Fibroblast of villous mesenchyme (primary cell): ENCODE measurements at regions not wholly inside any gene's neighbourhood (a gene's known extent, or its start where the extent isn't known, plus 50 kb on each side); places are given as distances from the start of the nearest gene placed in this dataset.
"Not testable (repeated sequence)": the region's sequence is repeated elsewhere in the genome, so short reads cannot be mapped to it uniquely, and the experiment has no call there.

ENCODE experiments used
- DNase-seq: peaks from one replicate; pipeline ENCODE4 v3.0.0-alpha.2; 2010; ENCODE audit warnings: low read depth
- H3K4me3 ChIP-seq: 2 replicates; pipeline ENCODE4 v1.5.1; 2011; ENCODE audit warnings: low read depth, mild to moderate bottlenecking, low read length
- TF ChIP-seq, protein P1 (sequence below): IDR thresholded peaks from 2 replicates; pipeline ENCODE4 v1.5.1; 2012; ENCODE audit warnings: low read depth, mild to moderate bottlenecking, low read length; ENCODE audit not compliant: insufficient read depth

GRCh38 chr13:90320664-90321063 is 1026.8 kb upstream of the MIR17HG start:
- DNase-seq = no peak
- H3K4me3 ChIP-seq = no peak overlapping the region
- TF ChIP-seq, protein P1, sequence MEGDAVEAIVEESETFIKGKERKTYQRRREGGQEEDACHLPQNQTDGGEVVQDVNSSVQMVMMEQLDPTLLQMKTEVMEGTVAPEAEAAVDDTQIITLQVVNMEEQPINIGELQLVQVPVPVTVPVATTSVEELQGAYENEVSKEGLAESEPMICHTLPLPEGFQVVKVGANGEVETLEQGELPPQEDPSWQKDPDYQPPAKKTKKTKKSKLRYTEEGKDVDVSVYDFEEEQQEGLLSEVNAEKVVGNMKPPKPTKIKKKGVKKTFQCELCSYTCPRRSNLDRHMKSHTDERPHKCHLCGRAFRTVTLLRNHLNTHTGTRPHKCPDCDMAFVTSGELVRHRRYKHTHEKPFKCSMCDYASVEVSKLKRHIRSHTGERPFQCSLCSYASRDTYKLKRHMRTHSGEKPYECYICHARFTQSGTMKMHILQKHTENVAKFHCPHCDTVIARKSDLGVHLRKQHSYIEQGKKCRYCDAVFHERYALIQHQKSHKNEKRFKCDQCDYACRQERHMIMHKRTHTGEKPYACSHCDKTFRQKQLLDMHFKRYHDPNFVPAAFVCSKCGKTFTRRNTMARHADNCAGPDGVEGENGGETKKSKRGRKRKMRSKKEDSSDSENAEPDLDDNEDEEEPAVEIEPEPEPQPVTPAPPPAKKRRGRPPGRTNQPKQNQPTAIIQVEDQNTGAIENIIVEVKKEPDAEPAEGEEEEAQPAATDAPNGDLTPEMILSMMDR = no peak

DNA sequence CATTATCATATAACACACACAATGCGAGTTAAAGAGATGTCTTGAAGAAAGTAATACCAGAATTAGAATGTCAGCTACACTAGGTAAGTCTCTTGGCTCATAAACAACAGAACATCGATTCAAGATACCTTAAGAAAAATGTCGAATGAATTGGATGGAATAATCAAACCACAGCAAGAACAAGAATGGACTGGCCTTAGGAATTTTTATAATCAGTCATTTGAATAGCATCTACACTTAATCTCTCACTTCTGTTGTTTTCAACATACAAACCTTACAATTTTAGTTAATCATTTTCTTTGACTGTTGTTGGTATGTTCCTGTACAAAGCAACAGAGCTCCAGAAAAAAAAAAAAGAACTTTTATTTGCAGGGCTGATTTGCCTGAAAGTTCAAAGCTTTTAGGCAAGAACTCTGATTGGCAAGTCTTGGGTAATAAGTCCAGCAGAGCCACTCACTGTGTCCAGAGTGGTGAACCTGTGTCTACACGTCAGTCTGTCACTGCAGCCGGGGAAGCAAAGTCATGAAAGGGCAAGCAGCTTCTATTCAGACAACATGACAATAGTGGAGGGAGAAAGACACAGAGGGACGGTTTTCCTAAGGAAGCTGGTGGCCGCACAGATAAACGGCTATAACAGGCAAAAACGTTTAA is 1026.1 kb upstream of the MIR17HG start:
- TF ChIP-seq, protein P1 = no peak
- DNase-seq = no peak
- no peak overlapping the region for H3K4me3 ChIP-seq

DNA sequence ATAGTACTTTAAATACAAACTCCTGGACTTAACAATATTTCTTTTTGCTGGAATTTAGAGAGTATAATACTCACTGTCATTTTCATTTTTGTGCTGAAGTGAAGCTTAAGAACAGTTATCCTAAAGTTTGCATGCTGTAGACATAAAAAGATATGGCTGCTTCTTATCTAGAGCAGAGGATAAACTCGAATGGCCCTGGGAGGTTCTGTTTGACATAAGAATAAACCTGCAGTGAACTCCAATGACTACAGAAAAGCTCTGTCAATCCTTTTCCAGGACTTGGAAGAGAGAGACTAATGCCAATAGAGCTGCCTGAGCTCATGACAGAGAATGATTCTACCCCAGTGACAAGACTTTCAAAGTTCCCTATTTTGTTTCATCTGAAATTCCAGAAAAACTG is 1017.8 kb upstream of the MIR17HG start:
- no peak for DNase-seq
- no peak overlapping the region for H3K4me3 ChIP-seq
- TF ChIP-seq, protein P1 = no peak

DNA sequence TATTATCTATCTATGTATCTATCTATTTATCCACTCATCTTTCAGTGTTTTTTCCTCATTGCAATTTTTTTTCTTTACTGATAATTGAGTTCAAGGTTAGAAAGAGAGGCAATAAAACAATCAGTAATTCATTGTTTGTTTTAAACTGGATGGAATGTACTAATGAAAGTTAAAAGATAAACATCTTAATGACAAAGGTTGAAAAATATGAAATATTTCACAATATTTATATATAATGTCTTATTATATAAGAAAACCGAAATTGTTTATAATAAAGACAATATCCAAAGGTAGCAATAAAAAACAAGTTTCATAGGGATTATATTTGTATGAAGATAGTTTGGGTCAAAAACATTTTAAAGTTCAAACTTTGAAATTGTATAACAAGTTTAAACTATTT is 1015.5 kb upstream of the MIR17HG start:
- TF ChIP-seq, protein P1 = no peak
- H3K4me3 ChIP-seq = no peak overlapping the region
- no peak for DNase-seq

DNA sequence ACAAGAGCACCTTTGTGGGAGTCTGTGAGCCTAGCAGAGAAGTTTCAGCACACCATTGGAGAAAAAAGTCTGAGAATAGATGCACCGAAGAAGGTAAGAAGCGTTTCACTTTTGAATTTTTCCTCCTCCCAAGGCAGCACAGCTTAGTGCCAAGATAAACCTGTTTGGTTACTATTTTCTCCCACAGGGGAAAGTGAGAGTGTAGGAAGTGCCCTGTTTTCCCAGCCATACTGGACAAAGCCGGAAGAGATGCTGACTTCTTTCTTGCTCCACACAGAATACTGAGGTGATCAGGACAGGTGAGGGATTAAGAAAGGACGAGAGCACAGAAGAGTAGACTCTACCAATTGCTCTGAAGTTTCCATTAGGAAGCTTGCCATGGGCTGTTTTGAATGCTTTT is 1011.0 kb upstream of the MIR17HG start:
- TF ChIP-seq, protein P1 = no peak
- no peak overlapping the region for H3K4me3 ChIP-seq
- no peak for DNase-seq

DNA sequence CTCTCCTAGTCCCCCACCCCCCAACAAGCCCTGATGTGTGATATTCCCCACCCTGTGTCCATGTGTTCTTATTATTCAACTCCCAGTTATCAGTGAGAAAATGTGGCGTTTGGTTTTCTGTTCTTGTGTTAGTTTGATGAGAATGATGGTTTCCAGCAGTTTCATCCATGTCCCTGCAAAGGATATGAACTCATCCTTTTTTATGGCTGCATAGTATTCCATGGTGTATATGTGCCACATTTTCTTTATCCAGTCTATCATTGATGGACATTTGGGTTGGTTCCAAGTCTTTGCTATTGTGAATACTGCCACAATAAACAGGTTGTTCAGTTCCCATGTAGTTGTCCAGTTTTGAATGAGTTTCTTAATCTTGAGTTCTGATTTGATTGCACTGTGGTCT is 1006.1 kb upstream of the MIR17HG start:
- H3K4me3 ChIP-seq, DNase-seq: not testable (repeated sequence)

DNA sequence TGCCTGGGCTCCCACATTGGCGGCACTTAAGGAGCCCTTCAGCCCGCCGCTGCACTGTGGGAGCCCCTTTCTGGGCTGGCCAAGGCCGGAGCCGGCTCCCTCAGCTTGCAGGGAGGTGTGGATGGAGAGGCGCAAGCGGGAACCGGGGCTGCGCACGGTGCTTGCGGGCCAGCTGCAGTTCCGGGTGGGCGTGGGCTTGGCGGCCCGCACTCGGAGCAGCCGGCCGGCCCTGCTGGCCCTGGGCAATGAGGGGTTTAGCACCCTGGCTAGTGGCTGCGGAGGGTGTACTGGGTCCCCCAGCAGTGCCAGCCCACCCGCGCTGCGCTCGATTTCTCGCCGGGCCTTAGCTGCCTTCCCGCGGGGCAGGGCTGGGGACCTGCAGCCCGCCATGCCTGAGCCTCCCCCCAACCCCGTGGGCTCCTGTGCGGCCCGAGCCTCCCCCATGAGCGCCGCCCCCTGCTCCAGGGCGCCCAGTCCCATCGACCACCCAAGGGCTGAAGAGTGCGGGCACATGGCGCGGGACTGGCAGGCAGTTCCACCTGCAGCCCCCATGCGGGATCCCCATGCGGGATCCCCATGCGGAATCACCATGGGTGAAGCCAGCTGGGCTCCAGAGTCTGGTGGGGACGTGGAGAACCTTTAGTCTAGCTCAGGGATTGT is 998.9 kb upstream of the MIR17HG start:
- not testable (repeated sequence) for DNase-seq, H3K4me3 ChIP-seq

- no peak for DNase-seq
- TF ChIP-seq, protein P1 = no peak
- no peak overlapping the region for H3K4me3 ChIP-seq
Observed at GRCh38 chr13:90352763-90353162, 994.7 kb upstream of the MIR17HG start.
